Neural cell (in vitro differentiated cells): ENCODE measurements at regions not wholly inside any gene's neighbourhood (a gene's known extent, or its start where the extent isn't known, plus 50 kb on each side); places are given as distances from the start of the nearest gene placed in this dataset.

Source experiments
- EZH2 ChIP-seq: fragments of 200-600, 300-800 bp; shearing (Covaris generic), sonication (generic); IDR thresholded peaks from 2 replicates; pipeline ENCODE4 v1.6.1; 2014; ENCODE audit warnings: antibody characterized with exemption, low read length, borderline replicate concordance, mild to moderate bottlenecking; ENCODE audit not compliant: insufficient read depth, poor library complexity, severe bottlenecking
- POLR2AphosphoS5 ChIP-seq: IDR thresholded peaks from 2 replicates; pipeline ENCODE4 v1.6.1; 2012
- SMC3 ChIP-seq: fragments of 450-650 bp; conservative IDR thresholded peaks from 2 replicates; pipeline ENCODE4 v1.6.1; 2014; ENCODE audit warnings: antibody characterized with exemption, mild to moderate bottlenecking, moderate library complexity; ENCODE audit not compliant: poor library complexity
- TF ChIP-seq, protein P1 (sequence below): IDR thresholded peaks from 2 replicates; pipeline ENCODE4 v1.6.1; 2012; ENCODE audit warnings: borderline replicate concordance
- TF ChIP-seq, protein P2 (sequence below): fragments of 450-650 bp; IDR thresholded peaks from 2 replicates; pipeline ENCODE4 v1.5.1; 2014; ENCODE audit warnings: antibody characterized with exemption, mild to moderate bottlenecking, moderate library complexity; ENCODE audit not compliant: poor library complexity, severe bottlenecking

DNA sequence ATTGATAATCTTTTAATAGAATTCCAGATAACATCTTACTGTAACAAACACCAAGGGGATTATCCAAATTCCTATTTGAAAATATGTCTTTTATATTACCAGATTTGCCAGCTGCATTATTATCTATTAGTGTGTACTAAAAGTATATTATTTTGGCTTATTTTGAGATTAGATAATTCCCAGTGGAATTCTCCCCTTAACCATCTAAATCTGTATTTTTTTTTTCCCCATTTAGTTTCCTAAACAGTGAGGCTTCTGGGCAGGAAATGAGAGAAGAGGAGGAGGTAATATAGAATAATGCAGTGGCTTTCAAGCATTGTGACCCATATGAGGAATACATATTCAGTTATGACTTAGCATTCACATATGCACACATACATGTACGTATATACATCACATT lies 53.5 kb upstream of the ABL1 start:
- no peak for TF ChIP-seq SMC3
- TF ChIP-seq, protein P1, sequence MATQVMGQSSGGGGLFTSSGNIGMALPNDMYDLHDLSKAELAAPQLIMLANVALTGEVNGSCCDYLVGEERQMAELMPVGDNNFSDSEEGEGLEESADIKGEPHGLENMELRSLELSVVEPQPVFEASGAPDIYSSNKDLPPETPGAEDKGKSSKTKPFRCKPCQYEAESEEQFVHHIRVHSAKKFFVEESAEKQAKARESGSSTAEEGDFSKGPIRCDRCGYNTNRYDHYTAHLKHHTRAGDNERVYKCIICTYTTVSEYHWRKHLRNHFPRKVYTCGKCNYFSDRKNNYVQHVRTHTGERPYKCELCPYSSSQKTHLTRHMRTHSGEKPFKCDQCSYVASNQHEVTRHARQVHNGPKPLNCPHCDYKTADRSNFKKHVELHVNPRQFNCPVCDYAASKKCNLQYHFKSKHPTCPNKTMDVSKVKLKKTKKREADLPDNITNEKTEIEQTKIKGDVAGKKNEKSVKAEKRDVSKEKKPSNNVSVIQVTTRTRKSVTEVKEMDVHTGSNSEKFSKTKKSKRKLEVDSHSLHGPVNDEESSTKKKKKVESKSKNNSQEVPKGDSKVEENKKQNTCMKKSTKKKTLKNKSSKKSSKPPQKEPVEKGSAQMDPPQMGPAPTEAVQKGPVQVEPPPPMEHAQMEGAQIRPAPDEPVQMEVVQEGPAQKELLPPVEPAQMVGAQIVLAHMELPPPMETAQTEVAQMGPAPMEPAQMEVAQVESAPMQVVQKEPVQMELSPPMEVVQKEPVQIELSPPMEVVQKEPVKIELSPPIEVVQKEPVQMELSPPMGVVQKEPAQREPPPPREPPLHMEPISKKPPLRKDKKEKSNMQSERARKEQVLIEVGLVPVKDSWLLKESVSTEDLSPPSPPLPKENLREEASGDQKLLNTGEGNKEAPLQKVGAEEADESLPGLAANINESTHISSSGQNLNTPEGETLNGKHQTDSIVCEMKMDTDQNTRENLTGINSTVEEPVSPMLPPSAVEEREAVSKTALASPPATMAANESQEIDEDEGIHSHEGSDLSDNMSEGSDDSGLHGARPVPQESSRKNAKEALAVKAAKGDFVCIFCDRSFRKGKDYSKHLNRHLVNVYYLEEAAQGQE: no peak
- TF ChIP-seq, protein P2, sequence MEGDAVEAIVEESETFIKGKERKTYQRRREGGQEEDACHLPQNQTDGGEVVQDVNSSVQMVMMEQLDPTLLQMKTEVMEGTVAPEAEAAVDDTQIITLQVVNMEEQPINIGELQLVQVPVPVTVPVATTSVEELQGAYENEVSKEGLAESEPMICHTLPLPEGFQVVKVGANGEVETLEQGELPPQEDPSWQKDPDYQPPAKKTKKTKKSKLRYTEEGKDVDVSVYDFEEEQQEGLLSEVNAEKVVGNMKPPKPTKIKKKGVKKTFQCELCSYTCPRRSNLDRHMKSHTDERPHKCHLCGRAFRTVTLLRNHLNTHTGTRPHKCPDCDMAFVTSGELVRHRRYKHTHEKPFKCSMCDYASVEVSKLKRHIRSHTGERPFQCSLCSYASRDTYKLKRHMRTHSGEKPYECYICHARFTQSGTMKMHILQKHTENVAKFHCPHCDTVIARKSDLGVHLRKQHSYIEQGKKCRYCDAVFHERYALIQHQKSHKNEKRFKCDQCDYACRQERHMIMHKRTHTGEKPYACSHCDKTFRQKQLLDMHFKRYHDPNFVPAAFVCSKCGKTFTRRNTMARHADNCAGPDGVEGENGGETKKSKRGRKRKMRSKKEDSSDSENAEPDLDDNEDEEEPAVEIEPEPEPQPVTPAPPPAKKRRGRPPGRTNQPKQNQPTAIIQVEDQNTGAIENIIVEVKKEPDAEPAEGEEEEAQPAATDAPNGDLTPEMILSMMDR: no peak
- TF ChIP-seq EZH2: no peak
- no peak for TF ChIP-seq POLR2AphosphoS5
